ENCODE measurements at regions not wholly inside any gene's neighbourhood (a gene's known extent, or its start where the extent isn't known, plus 50 kb on each side); places are given as distances from the start of the nearest gene placed in this dataset.

- no peak for ATAC-seq (ENCODE audit: low FRiP score)
- no peak for DNase-seq (ENCODE audit: low spot score)
- TF ChIP-seq CTCF (IDR thresholded peaks at IDR 0.05), result no peak
These were observed 231.7 kb downstream of the TUBA3C start for GRCh38 chr13:18949970-18950369.

GRCh38 chr13:18949489-18949761 lies 232.2 kb downstream of the TUBA3C start:
- ATAC-seq (ENCODE audit: low FRiP score), result no peak
- DNase-seq (ENCODE audit: low spot score), result no peak
- no peak for TF ChIP-seq CTCF (IDR thresholded peaks at IDR 0.05)

- ATAC-seq (ENCODE audit: low FRiP score) (no peak), DNase-seq (ENCODE audit: low spot score) (no peak)
- TF ChIP-seq CTCF (IDR thresholded peaks at IDR 0.05), result no peak
These were observed 232.7 kb downstream of the TUBA3C start for GRCh38 chr13:18948664-18949488.

- ATAC-seq (ENCODE audit: low FRiP score), result no peak
- no peak for TF ChIP-seq CTCF (IDR thresholded peaks at IDR 0.05)
- no peak for DNase-seq (ENCODE audit: low spot score)
These were observed 233.5 kb downstream of the TUBA3C start for GRCh38 chr13:18948012-18948663.

- DNase-seq (ENCODE audit: low spot score), result no peak
- TF ChIP-seq CTCF (IDR thresholded peaks at IDR 0.05), result no peak
- no peak for ATAC-seq (ENCODE audit: low FRiP score)
These were observed 234.1 kb downstream of the TUBA3C start for GRCh38 chr13:18947376-18947977.

- TF ChIP-seq CTCF (IDR thresholded peaks at IDR 0.05), result no peak
- ATAC-seq (ENCODE audit: low FRiP score) (no peak), DNase-seq (ENCODE audit: low spot score) (no peak)
These were observed 234.9 kb downstream of the TUBA3C start for GRCh38 chr13:18946738-18947137.
